Astrocyte of the spinal cord (primary cell): ENCODE measurements at regions not wholly inside any gene's neighbourhood (a gene's known extent, or its start where the extent isn't known, plus 50 kb on each side); places are given as distances from the start of the nearest gene placed in this dataset.
"Not testable (repeated sequence)": the region's sequence is repeated elsewhere in the genome, so short reads cannot be mapped to it uniquely, and the experiment has no call there.

Source experiments
- DNase-seq: peaks from one replicate; pipeline ENCODE4 v3.0.0; 2011; ENCODE audit warnings: low read depth, low spot score
- H3K4me3 ChIP-seq: 2 replicates; pipeline ENCODE4 v1.5.1; 2011; ENCODE audit warnings: low read depth, mild to moderate bottlenecking, low read length, moderate library complexity
- CTCF ChIP-seq: IDR thresholded peaks from 2 replicates; pipeline ENCODE4 v1.5.1; 2012; ENCODE audit warnings: low read depth, mild to moderate bottlenecking, low read length, inconsistent platforms
- in situ Hi-C: cut with HindIII; loops from 2 replicates; pipeline ENCODE4 v1.10.0; 2017; ENCODE audit warnings: low sequenced_read_pairs

- in situ Hi-C loops: no loop called here
- H3K4me3 ChIP-seq: no peak overlapping the region
- TF ChIP-seq CTCF: no peak
- DNase-seq: no peak
Measured at GRCh38 chr11:42996421-42997307, 315.1 kb upstream of the API5 start.

- in situ Hi-C loops, DNase-seq, H3K4me3 ChIP-seq: not testable (repeated sequence)
Measured at GRCh38 chr11:43004879-43005278, 306.9 kb upstream of the API5 start.

GRCh38 chr11:43010042-43010441 lies 301.8 kb upstream of the API5 start:
- TF ChIP-seq CTCF: no peak
- no peak overlapping the region for H3K4me3 ChIP-seq
- no peak for DNase-seq
- in situ Hi-C loops: no loop called here

- H3K4me3 ChIP-seq: no peak overlapping the region
- no peak for DNase-seq
- in situ Hi-C loops: no loop called here
- TF ChIP-seq CTCF: no peak
Measured at GRCh38 chr11:43012606-43013005, 299.2 kb upstream of the API5 start.

- H3K4me3 ChIP-seq: no peak overlapping the region
- TF ChIP-seq CTCF: no peak
- DNase-seq: no peak
- in situ Hi-C loops: no loop called here
Measured at GRCh38 chr11:43021466-43021865, 290.3 kb upstream of the API5 start.

GRCh38 chr11:43034341-43034740 lies 277.5 kb upstream of the API5 start:
- TF ChIP-seq CTCF: no peak
- no peak overlapping the region for H3K4me3 ChIP-seq
- no peak for DNase-seq
- in situ Hi-C loops: no loop called here

GRCh38 chr11:43035086-43035485 lies 276.7 kb upstream of the API5 start:
- in situ Hi-C loops: no loop called here

More at GRCh38 chr11:43035086-43035485, 276.7 kb upstream of the API5 start:
- TF ChIP-seq CTCF: no peak
- DNase-seq: no peak
- H3K4me3 ChIP-seq: no peak overlapping the region
